Ramos (cell line): ENCODE measurements at regions not wholly inside any gene's neighbourhood (a gene's known extent, or its start where the extent isn't known, plus 50 kb on each side); places are given as distances from the start of the nearest gene placed in this dataset.

Source experiments
- in situ Hi-C: fragments of 300-500 bp; cut with MboI; formaldehyde crosslinking; loops from one replicate; pipeline ENCODE4 v1.14.3; 2022; ENCODE audit warnings: low sequenced_read_pairs; ENCODE audit not compliant: unreplicated experiment

DNA sequence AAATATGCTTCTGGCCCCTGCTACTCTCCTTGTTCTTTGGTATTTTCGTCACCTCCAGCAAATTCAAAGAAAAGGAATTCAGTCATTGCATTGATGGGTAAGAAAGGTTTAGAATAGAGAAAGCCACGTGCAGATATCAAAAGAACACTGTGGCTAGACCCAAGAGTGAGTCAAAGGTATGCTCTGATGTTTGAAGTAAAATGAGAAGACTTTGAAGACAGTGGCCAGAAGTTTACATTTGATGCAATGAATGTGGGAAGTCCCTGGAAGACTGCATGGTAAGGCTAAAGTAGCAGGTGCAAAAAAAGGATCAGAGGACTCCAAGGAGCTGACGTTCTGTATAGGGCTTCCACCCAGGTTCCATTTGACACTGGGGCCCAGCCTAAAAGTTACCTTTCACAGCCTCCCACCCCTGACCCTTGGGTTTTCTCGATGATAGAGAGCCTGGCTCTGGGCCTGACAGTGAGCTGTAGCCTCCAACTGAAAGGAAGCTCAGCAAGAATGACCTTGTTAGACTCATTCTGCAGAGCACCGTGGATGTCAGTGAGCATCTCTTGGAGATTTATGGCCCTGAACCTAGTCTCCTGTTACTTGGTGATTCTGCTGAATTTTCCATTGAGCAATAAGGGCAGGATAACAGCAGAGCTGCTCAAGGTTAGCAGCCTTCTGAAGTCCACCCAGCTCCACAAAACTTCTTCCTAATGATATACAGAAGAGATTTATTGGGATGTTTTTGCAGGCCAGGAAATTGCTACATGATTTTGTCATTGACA lies 223.7 kb upstream of the RBBP8 start:
- in situ Hi-C loops, result loop anchor here (25.0 kb wide), 2 partner anchors 797 to 1272 kb away; no protein-coding TSS in a partner anchor

DNA sequence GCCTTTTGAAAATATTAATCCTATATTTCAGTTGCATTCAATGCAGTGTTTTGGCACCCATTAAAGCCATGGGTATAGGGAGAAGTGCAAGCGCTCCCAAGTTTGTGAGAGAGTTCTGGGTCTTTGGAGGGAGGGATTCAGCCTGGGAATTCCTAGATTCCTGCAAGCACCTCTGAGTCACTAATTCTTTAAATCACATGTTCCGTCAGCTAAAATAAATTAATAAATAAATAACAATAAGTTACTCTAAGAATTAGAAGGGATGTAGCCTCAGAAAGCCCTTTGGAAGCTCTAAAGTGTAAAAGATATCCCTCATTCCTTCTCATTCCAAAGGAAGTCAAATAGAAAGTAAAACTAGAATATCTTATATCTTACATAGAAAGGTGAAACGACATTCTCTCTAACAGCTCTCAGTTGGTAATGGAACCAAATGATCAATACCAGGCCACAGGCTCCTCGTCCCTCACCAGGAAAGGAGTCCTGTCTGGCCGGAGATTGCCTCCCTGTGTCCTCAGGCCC lies 222.4 kb upstream of the RBBP8 start:
- in situ Hi-C loops, result loop anchor here (25.0 kb wide), 2 partner anchors 798 to 1273 kb away; no protein-coding TSS in a partner anchor

DNA sequence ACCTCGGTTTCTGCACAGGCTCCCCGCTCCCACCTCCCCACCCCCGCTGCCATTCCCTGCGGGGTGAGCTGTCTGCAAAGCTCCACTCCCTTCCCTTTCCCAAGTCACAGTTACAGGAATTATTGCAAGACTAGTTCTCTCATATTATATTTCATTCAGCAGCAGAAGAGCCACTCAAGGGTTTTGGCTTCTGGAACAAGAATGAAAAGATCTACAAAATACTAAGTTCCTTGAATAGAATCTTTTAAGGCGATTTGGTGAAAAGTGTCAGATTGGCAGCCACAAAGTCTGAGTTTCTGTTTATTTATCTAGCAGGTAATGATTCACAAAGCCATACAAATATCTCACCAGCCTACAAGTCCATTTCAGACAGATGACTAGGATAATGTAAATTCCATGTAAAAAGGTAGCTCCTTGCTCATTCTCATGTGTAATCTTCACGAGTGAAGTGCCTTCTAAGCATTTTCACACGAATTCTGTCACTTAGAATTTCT lies 221.9 kb upstream of the RBBP8 start:
- in situ Hi-C loops, result loop anchor here (25.0 kb wide), 2 partner anchors 799 to 1274 kb away; no protein-coding TSS in a partner anchor

DNA sequence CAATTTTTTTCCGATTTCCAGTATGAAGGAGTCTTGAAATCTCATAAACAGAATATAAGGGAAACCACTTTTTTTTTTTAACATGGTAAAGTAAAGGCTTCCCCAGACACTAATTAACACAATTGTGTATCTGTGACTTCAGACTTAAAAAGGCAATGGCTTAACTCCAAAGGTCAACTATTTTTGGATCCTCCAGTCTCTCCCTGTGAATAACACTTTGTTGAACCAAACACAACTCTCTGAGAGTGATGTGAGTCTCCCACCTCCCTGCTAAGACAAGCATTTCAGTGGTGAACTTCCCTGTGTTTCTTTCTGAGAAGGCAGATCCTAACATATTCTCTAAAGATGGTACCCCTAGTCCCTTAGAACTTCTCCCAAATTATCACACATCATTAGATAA lies 219.6 kb upstream of the RBBP8 start:
- in situ Hi-C loops, result loop anchor here (25.0 kb wide), 2 partner anchors 801 to 1276 kb away; no protein-coding TSS in a partner anchor

DNA sequence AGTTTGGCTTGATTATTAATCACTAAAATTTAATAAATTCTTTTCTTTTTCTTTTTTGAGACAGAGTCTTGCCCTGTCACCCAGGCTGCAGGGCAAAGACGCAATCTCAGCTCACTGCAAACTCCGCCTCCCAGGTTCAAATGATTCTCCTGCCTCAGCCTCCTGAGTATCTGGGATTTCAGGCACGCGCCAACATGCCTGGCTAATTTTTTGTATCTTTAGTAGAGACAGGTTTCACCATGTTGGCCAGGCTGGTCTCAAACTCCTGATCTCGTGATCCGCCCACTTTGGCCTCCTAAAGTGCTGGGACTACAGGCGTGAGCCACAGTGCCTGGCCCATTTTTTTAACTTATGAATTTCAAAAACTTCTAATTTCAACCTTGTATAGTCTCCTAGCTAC lies 215.6 kb upstream of the RBBP8 start:
- in situ Hi-C loops, result loop anchor here (25.0 kb wide), 2 partner anchors 805 to 1280 kb away; no protein-coding TSS in a partner anchor

DNA sequence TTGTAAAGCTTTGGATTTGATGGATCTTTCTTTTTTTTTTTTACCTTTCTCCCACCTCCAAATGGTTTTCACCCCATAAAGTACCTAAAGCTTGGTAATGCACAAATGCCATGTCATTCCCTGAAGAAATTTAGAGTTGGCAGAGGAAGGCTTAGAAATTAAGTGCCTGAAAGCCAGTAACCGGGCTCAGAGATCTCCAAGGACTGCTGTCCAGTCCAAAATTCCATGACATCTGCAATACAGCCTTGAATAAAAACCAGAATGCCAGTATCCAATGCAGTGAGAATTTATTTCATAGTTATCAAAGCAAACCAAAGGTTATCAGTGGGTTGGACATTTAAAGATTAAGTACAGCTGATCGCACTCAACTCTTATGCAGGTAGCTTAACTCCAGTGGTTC lies 209.9 kb upstream of the RBBP8 start:
- in situ Hi-C loops, result loop anchor here (25.0 kb wide), 2 partner anchors 811 to 1286 kb away; no protein-coding TSS in a partner anchor

DNA sequence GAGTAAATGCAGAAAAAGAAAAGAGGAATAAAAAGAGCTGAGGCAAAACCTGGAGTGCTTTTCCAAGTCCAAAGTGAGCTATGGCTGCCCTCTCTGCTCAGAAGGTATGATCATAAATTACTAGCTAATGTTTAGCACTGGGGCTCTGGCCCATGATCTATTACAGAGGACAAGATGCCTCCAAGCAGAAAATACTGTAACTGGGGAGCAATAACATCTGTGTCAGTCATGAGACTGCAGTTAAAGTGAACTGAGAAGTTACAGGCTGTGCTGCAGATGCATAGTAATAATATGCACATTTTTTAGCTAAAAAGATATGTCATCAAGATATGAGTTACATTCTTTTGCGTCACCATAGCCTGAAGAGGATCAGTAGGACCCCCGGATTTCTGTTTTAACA lies 209.4 kb upstream of the RBBP8 start:
- in situ Hi-C loops, result loop anchor here (25.0 kb wide), 2 partner anchors 811 to 1286 kb away; no protein-coding TSS in a partner anchor

DNA sequence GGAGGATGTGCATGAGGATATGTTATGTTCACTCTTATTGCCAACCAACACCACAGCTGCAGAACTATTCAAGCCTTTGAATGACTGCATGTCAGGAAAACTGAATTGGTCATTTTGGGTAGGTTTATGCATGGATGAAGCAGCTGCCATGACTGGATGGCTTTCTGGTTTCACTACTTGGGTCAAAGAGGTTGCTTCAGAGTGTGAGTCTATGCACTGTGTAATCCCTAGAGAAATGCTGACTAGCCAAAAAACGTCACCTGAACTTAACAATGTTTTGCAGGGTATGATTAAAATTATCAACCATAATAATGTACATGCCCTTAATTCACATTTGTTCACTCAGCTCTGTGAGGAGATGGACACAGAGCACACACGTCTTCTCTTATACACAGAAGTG lies 206.7 kb upstream of the RBBP8 start:
- in situ Hi-C loops, result no loop called here

DNA sequence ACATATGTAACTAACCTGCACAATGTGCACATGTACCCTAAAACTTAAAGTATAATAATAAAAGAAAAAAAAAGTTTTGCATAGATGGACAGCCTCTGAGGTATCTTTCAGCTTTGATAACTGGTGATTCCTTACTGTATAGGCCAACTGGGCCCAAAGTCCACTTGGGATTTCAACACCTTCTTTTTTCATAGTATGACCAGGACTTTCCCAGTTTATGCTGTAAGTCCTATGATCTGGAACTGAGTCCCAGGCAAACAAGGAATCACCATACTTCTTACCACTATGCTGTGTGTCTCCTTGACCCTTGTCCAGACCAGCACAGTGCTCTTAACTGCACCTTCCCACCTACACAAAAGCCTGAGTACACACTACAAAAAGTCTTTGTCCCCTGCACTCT lies 205.1 kb upstream of the RBBP8 start:
- in situ Hi-C loops, result no loop called here

DNA sequence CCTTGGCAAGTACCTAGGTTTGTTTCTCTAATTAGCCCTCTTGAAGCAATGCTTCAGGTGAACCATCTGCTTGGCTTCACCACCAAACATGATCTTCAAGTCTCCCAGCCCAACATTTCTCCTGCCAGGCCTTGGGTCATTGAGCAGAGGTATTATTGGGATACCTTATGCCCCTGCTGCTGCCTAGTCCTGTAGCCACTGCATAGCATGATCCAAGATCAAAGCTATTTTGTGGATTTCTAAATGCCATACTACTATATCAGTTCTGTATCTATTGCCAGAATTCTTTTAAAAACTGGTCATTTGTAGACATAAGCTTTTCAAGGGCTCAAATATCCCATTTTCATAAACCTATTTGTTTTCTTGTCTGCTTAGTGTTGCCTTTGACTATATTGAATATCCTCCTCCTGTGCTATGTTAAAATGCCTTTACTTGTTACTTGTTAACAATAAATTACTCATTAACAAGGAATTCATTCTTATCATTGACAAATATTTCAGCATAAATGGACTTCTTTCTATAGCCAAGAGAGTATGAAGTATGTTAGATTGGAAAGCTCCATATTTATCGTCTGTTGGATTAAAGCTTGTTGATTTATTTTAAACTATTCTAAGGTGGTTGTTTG lies 204.5 kb upstream of the RBBP8 start:
- in situ Hi-C loops, result no loop called here

DNA sequence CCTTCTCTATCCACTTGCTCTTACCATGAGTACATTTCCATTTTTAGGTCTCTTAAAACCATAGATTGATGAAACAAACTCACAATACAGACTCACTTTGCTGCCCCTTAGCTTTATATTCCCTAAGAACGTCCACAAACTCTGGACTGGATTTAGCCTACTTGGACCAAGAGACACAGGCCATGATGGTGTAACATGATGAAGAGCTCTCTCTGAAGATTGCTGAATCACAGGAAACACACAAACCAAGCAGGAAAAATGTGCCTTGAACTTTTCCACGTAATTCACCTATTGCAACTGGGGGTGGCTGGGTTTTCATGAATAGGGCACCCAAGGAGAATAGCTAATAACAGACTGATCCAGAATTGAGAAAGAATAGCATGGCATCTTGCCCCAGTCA lies 201.7 kb upstream of the RBBP8 start:
- in situ Hi-C loops, result no loop called here

DNA sequence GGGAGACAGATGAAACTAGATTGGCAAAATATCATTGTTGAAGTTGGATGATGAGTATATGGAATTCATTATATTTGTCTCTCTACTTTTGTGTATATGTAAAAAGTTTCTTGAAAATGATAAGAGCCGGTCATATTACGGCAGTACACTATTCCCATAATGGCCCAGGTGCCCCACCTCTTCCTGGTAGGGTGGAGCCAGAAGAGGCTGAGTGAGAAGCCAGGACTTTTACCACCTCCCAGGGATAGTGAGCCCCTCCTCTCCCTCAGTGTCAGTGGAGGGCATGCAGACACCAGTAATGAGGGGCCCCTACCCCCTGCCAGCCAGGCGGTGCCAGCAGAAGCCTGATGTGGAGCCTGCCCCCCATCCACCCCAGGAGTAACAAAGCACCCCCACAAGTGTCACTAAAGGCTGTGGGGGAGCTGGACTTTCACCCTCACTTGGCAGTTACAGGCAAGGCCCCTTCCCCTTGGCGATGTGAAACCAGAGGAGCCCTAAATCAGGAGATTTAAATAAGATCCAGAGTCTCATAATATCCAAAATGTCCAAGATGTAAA lies 198.9 kb upstream of the RBBP8 start:
- in situ Hi-C loops, result no loop called here

DNA sequence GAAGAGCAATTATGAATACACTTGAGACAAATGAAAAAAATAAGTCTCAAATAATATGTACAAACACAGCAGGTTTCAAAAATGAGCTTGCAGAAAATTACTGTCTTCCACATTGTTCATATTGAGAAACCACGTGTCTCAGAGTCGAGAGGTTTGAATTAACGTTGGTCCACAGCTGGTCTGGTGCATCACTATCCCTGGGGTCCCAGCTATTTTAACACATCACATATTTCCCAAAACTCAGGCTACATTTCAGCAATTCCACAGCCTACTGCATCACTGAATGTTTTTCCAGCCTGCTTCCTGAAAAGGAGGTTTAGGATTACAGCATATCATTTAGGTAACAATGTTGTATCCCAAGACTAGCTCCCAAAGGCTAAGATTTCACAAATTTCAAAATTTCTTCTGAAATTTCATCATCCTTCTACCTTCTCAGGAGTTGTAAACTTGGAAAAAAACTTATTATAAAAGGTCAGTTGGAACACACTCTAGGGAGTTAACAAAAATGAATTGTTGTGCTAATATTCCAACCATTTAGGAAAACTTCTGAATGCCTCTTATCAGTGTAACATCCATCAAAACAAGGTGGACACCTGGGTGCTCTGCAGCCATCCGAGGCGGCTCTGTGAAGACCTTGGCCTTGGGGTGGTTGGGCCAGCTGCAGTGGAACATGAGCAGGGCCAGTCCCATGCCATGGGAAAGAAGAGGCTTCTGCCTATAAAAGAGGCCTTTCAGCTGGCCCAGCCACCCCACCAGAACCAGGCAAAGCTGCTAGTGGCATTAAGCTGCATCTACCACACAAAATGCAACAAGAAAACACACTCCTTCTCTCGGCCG lies 198.1 kb upstream of the RBBP8 start:
- in situ Hi-C loops, result no loop called here

DNA sequence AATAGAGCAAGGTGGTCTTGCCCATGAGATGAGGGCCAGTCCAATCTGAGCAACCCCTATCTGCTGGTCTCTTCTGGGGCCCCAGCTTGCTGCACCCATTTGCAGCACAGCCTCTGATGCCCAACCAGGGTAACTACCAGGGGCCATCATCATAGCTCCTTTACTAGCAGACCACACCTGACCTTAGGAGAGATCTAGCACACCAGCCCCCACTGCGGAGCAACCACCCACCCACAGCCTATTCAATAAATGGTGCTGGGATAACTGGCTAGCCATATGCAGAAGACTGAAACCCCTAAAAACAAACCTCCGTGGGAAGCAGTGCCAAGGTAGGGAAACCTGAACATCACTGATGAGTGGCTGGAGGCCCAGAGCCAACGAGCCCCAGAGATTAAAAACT lies 196.1 kb upstream of the RBBP8 start:
- in situ Hi-C loops, result no loop called here

DNA sequence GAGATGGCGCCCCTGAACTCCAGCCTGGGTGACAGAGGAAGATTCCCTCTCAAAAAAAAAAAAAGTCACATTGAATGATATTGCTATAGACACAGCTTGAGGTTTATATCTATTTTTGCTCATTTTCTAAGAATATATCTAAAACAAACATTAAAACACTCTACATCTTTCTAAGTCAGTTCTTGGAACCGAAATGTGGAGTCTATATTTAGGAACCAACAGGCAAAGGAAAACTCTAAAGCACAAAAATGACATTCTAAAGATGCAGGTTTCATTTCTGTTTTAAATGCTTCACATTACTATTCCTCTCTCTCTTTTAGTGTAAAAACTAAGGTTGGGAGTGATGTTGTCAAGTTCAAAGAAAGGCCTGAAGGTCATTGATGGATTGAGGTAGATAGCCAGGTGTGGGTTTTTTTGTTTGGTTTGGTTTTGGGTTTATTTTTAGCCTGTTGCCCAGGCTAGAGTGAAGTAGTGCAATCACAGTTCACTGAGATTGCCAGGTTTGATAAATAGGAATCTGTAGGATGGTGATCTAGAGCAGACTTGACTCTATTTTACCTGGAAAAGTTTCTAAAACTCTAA lies 194.0 kb upstream of the RBBP8 start:
- in situ Hi-C loops, result no loop called here

DNA sequence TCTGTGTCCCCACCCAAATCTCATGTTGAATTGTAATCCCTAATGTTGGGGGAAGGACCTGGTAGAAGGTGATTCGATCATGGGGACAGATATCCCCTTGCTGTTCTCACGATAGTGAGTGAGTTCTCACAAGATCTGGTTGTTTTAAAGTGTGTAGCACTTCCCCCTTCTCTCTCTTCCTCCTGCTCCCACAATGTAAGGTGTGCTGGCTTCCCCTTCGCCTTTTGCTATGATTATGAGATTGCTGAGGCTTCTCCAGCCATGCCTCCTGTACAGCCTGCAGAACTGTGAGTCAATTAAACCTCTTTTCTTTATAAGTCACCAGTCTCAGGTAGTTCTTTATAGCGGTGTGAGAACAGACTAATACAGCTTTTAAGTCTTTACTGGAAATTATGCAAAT lies 193.3 kb upstream of the RBBP8 start:
- in situ Hi-C loops, result no loop called here

DNA sequence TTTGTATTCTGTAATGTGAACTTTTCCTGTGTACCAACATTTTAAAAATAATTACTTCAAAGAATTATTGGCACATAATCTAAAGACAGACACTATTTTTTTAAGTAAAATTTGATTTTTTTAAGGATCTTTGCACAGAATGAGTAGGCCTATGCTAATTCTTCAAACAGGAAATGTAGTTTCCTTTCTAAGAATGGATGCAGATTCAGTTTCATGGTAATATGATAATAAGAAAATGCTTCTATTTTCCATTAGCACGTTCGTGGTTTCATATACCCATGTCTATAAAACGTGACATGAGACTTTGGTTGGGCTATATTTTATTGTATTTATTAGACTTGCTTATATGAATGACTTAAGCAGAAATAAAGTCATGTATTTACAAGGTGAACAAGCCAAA lies 191.8 kb upstream of the RBBP8 start:
- in situ Hi-C loops, result no loop called here

DNA sequence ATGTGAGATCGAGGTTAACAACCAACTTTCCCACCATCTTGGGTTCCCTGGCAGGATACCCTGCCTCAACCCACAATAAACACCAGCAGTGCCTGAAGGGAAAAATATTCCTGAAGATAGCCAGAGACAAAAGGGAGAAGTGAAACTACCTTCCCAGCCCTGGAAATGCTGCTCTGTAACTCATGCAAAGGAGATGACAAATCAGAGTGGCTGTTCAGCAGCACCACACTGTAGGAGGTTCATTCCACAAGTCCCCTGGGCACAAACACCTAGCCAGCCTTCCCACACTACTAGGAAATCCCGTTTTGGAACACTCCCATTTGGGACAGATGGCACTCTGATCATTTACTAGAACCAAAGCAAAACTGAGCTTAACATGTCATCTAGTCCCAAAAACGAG lies 190.7 kb upstream of the RBBP8 start:
- in situ Hi-C loops, result no loop called here

DNA sequence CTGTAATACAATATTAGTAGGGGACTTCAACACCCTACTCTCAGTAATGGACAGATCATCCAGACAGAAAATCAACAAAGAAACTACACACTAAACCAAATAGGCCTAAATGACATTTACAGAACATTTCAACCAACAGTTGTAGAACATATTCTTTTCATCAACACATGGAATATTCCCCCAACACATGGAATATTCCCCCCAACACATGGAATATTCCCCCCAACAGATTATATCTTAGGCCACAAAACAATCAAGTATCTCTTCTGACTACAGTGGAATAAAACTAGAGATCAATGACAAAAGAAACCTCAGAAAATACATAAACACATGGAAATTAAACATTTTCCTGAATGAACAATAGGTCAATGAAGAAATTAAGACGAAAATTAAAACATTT lies 187.2 kb upstream of the RBBP8 start:
- in situ Hi-C loops, result no loop called here

DNA sequence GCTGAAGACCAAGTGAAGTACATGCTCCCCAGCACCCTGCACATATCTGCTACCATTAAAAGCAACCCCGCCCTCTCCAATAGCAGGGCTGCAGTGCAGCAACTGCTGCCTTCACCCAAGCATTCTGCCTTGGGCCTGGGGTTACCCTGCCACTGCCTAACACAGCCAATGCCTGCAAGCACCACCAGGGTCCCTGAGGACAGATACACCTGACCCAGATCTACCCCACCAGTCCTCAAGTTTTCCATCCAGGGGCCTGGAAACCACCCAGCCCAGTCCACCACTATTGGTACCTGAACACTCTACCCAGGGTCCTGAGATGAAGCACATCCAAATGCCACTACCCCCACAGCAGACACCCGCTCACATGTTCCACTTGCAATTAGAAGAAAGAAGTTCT lies 181.1 kb upstream of the RBBP8 start:
- in situ Hi-C loops, result no loop called here
